PC-9 (cell line): ENCODE measurements at regions not wholly inside any gene's neighbourhood (a gene's known extent, or its start where the extent isn't known, plus 50 kb on each side); places are given as distances from the start of the nearest gene placed in this dataset.

ENCODE experiments used
- BruUV-seq: library from RNA; stranded (reverse); fragments of 400-500 nt; replicated peaks from 2 replicates; lab custom pipeline; 2021; lab: Mats Ljungman, UMichigan
- CTCF ChIA-PET: fragments of 300-600 bp; sonication (Branson Sonifier 250); formaldehyde crosslinking; loops from one replicate; lab custom pipeline; 2022; ENCODE audit warnings: antibody characterized with exemption; lab: Charles Lee
- POLR2A ChIA-PET: fragments of 300-600 bp; sonication (Branson Sonifier 250); formaldehyde crosslinking; loops from one replicate; lab custom pipeline; 2022; ENCODE audit warnings: antibody characterized with exemption; ENCODE audit not compliant: unreplicated experiment; lab: Charles Lee
- DNase-seq, 2 experiments: peaks; one replicate each; pipeline versions ENCODE4 v3.0.0 to v3.0.0-alpha.2; 2015 to 2022; ENCODE audit warnings: mixed read lengths in 1 of 2
- H2AFZ ChIP-seq: fragments of 200-600 bp; sonication (generic); 2 replicates; pipeline ENCODE4 v1.8.1; 2017; ENCODE audit warnings: antibody characterized with exemption
- H3F3A ChIP-seq: fragments of 200-600 bp; sonication (generic); 2 replicates; pipeline ENCODE4 v1.8.1; 2017; ENCODE audit warnings: antibody characterized with exemption, mild to moderate bottlenecking, low read depth; ENCODE audit not compliant: insufficient read depth
- H3K27ac ChIP-seq: fragments of 200-600 bp; sonication (generic); 2 replicates; pipeline ENCODE4 v1.6.1; 2016; ENCODE audit warnings: mixed run types
- H3K27me3 ChIP-seq: fragments of 200-600 bp; sonication (generic); 2 replicates; pipeline ENCODE4 v1.6.1; 2016; ENCODE audit warnings: low read depth, mixed run types; ENCODE audit not compliant: insufficient read depth
- H3K36me3 ChIP-seq: fragments of 200-600 bp; sonication (generic); 2 replicates; pipeline ENCODE4 v1.6.1; 2016; ENCODE audit warnings: low read depth, mixed run types
- H3K4me1 ChIP-seq: fragments of 200-600 bp; sonication (generic); replicated peaks from 2 replicates; pipeline ENCODE4 v1.6.1; 2016; ENCODE audit warnings: mixed run types; ENCODE audit not compliant: insufficient read depth
- H3K4me2 ChIP-seq: fragments of 200-600 bp; sonication (generic); 2 replicates; pipeline ENCODE4 v1.6.1; 2017; ENCODE audit warnings: mixed run types
- H3K4me3 ChIP-seq: fragments of 200-600 bp; sonication (generic); 2 replicates; pipeline ENCODE4 v1.6.1; 2016; ENCODE audit warnings: mixed run types
- H3K79me2 ChIP-seq: fragments of 200-600 bp; sonication (generic); 2 replicates; pipeline ENCODE4 v1.6.1; 2017; ENCODE audit warnings: low read depth, mixed run types
- H3K9me2 ChIP-seq: fragments of 200-600 bp; sonication (generic); 2 replicates; pipeline ENCODE4 v1.8.1; 2017; ENCODE audit warnings: mild to moderate bottlenecking; ENCODE audit not compliant: insufficient read depth
- H3K9me3 ChIP-seq: fragments of 200-600 bp; sonication (generic); 2 replicates; pipeline ENCODE4 v1.8.1; 2016; ENCODE audit warnings: low read depth; ENCODE audit not compliant: insufficient read depth
- H4K20me1 ChIP-seq: fragments of 200-600 bp; sonication (generic); 2 replicates; pipeline ENCODE4 v1.8.1; 2017; ENCODE audit not compliant: insufficient read depth
- EZH2 ChIP-seq: fragments of 200-600 bp; sonication (generic); IDR thresholded peaks from 2 replicates; pipeline ENCODE4 v1.8.0; 2017; ENCODE audit warnings: antibody characterized with exemption, low read depth
- intact Hi-C: fragments of 100-400 bp; cut with micrococcal nuclease; formaldehyde crosslinking; loops from one replicate; pipeline ENCODE4 v1.10.0; 2022; ENCODE audit not compliant: unreplicated experiment
- TF ChIP-seq, protein P1 (sequence below): fragments of 200-600 bp; sonication (generic); conservative IDR thresholded peaks from 2 replicates; pipeline ENCODE4 v1.6.1; 2017; ENCODE audit warnings: mixed run types, antibody characterized with exemption, mild to moderate bottlenecking, moderate library complexity

GRCh38 chr7:41048771-41049170, 654.1 kb downstream of the INHBA start:
- H3K79me2 ChIP-seq, result no peaks in the 10 kb centered on the region
- no peaks in the 10 kb centered on the region for H3K36me3 ChIP-seq
- H3K4me2 ChIP-seq, result no peak overlapping the region
- H3K27ac ChIP-seq, result no peak overlapping the region
- H2AFZ ChIP-seq, result no peak overlapping the region
- H3K9me3 ChIP-seq, result 0 out of 2 replicates have a peak, but pooled peaks cover 6% of the 10 kb centered on the region
- no peak for TF ChIP-seq EZH2
- TF ChIP-seq, protein P1, sequence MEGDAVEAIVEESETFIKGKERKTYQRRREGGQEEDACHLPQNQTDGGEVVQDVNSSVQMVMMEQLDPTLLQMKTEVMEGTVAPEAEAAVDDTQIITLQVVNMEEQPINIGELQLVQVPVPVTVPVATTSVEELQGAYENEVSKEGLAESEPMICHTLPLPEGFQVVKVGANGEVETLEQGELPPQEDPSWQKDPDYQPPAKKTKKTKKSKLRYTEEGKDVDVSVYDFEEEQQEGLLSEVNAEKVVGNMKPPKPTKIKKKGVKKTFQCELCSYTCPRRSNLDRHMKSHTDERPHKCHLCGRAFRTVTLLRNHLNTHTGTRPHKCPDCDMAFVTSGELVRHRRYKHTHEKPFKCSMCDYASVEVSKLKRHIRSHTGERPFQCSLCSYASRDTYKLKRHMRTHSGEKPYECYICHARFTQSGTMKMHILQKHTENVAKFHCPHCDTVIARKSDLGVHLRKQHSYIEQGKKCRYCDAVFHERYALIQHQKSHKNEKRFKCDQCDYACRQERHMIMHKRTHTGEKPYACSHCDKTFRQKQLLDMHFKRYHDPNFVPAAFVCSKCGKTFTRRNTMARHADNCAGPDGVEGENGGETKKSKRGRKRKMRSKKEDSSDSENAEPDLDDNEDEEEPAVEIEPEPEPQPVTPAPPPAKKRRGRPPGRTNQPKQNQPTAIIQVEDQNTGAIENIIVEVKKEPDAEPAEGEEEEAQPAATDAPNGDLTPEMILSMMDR, result no peak
- POLR2A ChIA-PET, result no interaction called here
- H3K4me1 ChIP-seq, result peaks cover 19% of the 10 kb centered on the region
- CTCF ChIA-PET, result interaction anchor here (0.6 to 0.9 kb wide), 3 partner anchors 383 to 657 kb away, joined by 3 to 13 read pairs (median 3); no protein-coding TSS in a partner anchor
- H3F3A ChIP-seq, result no peaks in the 10 kb centered on the region
- H4K20me1 ChIP-seq, result no peaks in the 10 kb centered on the region
- no peaks in the 10 kb centered on the region for H3K27me3 ChIP-seq
- BruUV-seq, result no TSS peak
- H3K4me3 ChIP-seq, result no peak overlapping the region
- intact Hi-C loops, result loop anchor here (1.0 to 10.0 kb wide), 4 partner anchors 141 to 386 kb away; no protein-coding TSS in a partner anchor
- DNase-seq, result no peak
- H3K9me2 ChIP-seq, result no peaks in the 10 kb centered on the region

- Histone ChIP-seq H3K9me2 (no peaks in the 10 kb centered on the region), H4K20me1 (no peaks in the 10 kb centered on the region), H3K4me1 (peaks cover 19% of the 10 kb centered on the region), H3K79me2 (no peaks in the 10 kb centered on the region), H2AFZ (no peak overlapping the region), H3K36me3 (no peaks in the 10 kb centered on the region), H3K9me3 (peaks cover 6% of the 10 kb centered on the region; the same call in 1 of the 2 replicates), H3K27ac (no peak overlapping the region), H3K4me2 (no peak overlapping the region), H3K27me3 (no peaks in the 10 kb centered on the region), H3K4me3 (no peak overlapping the region), H3F3A (no peaks in the 10 kb centered on the region)
- DNase-seq, result peak; percentile 53 to 62
- TF ChIP-seq EZH2, result no peak
- TF ChIP-seq, protein P1, result no peak
- BruUV-seq, result no TSS peak
- intact Hi-C loops, result loop anchor here (1.0 to 10.0 kb wide), 5 partner anchors 60 to 387 kb away; no protein-coding TSS in a partner anchor
- CTCF ChIA-PET, result interaction anchor here (0.6 to 0.9 kb wide), 2 partner anchors 658 to 722 kb away, joined by 3 to 6 read pairs; no protein-coding TSS in a partner anchor
- POLR2A ChIA-PET, result no interaction called here
Observed at GRCh38 chr7:41047789-41048191, 655.1 kb downstream of the INHBA start.

DNA sequence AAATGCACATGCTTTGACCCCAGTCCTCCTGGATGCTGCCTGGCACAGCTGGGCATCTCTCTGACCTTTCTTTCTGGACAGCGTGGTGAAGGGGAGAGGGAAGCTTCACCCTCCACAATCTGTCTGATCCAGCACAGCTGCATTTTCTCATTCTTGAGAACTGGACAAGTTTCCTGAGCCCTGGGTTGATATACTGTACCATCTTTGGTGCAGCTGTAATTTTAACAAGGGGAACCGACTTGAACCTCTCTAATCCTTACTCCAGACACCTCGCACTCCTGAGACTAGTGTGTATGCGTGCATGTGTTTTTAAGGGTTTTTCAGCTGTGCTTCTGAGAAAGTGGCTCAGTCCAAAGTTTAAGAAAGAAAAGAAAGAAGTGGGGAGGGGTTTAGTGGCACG, 655.7 kb downstream of the INHBA start:
- CTCF ChIA-PET, result interaction anchor here (2.4 kb wide), 1 partner anchor 658 kb away, joined by 8 read pairs; no protein-coding TSS in a partner anchor
- H3K9me3 ChIP-seq, result peaks cover 6% of the 10 kb centered on the region; the same call in 1 of the 2 replicates
- TF ChIP-seq EZH2, result no peak
- TF ChIP-seq, protein P1, result no peak
- peaks cover 19% of the 10 kb centered on the region for H3K4me1 ChIP-seq
- no peaks in the 10 kb centered on the region for H3K9me2 ChIP-seq
- no peaks in the 10 kb centered on the region for H3K27me3 ChIP-seq
- no peak overlapping the region for H3K27ac ChIP-seq
- BruUV-seq, result no TSS peak
- H2AFZ ChIP-seq, result no peak overlapping the region
- no peaks in the 10 kb centered on the region for H3K79me2 ChIP-seq
- H3K4me2 ChIP-seq, result no peak overlapping the region
- intact Hi-C loops, result loop anchor here (1.0 to 10.0 kb wide), 4 partner anchors 60 to 388 kb away; no protein-coding TSS in a partner anchor
- POLR2A ChIA-PET, result interaction anchor here (0.6 kb wide), 1 partner anchor 524 kb away, joined by 5 read pairs; no protein-coding TSS in a partner anchor
- H4K20me1 ChIP-seq, result no peaks in the 10 kb centered on the region
- no peaks in the 10 kb centered on the region for H3K36me3 ChIP-seq
- H3F3A ChIP-seq, result no peaks in the 10 kb centered on the region
- H3K4me3 ChIP-seq, result no peak overlapping the region
- DNase-seq, result no peak
